ENCODE measurements at regions not wholly inside any gene's neighbourhood (a gene's known extent, or its start where the extent isn't known, plus 50 kb on each side); places are given as distances from the start of the nearest gene placed in this dataset.

- TF ChIP-seq CTCF (IDR thresholded peaks at IDR 0.05) (no peak), ZBTB21 (CRISPR knock-in tag; IDR thresholded peaks at IDR 0.05; ENCODE audit: borderline replicate concordance) (no peak), ZNF512 (CRISPR knock-in tag; IDR thresholded peaks at IDR 0.05; ENCODE audit: borderline replicate concordance) (no peak), SP1 (CRISPR knock-in tag; conservative IDR thresholded peaks at IDR 0.05) (no peak), IRF1 (CRISPR knock-in tag; IDR thresholded peaks at IDR 0.05) (no peak), SMAD3 (CRISPR knock-in tag; IDR thresholded peaks at IDR 0.05; ENCODE audit: borderline replicate concordance) (no peak), TCF7 (CRISPR knock-in tag; IDR thresholded peaks at IDR 0.05; ENCODE audit: low read depth) (no peak), MXD4 (CRISPR knock-in tag; IDR thresholded peaks at IDR 0.05; ENCODE audit: borderline replicate concordance) (no peak)
Observed at GRCh38 chr15:96246057-96246456, 84.4 kb upstream of the NR2F2 start.
